Ecto neural progenitor cell (in vitro differentiated cells): ENCODE measurements at regions not wholly inside any gene's neighbourhood (a gene's known extent, or its start where the extent isn't known, plus 50 kb on each side); places are given as distances from the start of the nearest gene placed in this dataset.

ENCODE experiments used
- DNase-seq: peaks from one replicate; pipeline ENCODE4 v3.0.0-alpha.2; 2018; ENCODE audit warnings: low spot score

DNA sequence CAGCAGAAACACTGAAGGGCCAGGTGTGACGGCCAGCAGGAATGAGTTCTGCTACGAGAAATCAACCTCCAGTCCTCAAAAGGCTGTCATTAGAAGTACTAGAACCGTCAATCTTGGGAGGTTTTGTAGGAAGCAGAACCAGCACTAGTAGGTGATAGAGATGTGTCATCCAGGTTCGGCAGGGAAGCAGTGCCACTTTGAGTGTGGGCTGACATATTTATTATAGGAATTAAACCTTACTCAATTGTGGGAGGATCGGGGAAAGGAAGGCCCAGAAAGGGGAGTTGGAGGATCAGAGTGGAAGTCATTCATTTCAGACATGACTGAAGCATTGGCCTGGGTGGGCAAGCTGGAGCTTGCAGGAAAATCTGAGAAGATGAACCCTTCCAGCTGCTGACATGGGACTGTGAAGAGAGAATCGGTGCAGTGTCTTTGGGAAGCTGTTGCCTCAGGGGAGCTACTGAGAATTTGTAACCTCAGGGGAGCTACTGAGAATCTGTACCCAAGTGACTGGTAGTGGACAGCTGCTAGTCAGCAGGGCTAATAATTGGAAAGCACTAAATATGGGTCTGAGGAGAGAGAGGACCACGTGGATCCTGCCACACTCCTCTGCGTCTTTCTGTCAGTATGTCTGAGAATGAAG lies 177.4 kb downstream of the SPRY1 start:
- DNase-seq = no peak

GRCh38 chr4:123575291-123575690 lies 178.7 kb downstream of the SPRY1 start:
- no peak for DNase-seq

GRCh38 chr4:123577225-123577906 lies 180.8 kb downstream of the SPRY1 start:
- no peak for DNase-seq

GRCh38 chr4:123578276-123579029 lies 181.9 kb downstream of the SPRY1 start:
- no peak for DNase-seq

DNA sequence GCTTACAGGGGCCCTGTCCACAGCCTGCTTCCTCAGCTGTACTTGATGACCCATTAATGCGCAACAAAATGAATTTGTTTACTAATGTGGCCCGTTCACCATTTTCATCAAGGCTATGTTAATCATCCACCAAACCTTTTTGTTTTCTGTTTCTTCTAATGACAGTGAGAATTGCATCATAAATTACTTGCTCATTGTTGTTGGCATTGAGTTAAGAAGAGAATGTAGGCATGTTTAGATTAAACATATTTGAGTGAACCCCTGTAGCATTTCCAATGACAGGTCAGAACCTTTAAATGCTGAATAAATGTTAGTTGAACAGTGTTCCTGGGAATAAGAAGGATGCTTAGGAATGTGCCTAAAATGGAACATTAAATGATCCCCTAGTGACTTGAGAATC lies 183.4 kb downstream of the SPRY1 start:
- DNase-seq = no peak

DNA sequence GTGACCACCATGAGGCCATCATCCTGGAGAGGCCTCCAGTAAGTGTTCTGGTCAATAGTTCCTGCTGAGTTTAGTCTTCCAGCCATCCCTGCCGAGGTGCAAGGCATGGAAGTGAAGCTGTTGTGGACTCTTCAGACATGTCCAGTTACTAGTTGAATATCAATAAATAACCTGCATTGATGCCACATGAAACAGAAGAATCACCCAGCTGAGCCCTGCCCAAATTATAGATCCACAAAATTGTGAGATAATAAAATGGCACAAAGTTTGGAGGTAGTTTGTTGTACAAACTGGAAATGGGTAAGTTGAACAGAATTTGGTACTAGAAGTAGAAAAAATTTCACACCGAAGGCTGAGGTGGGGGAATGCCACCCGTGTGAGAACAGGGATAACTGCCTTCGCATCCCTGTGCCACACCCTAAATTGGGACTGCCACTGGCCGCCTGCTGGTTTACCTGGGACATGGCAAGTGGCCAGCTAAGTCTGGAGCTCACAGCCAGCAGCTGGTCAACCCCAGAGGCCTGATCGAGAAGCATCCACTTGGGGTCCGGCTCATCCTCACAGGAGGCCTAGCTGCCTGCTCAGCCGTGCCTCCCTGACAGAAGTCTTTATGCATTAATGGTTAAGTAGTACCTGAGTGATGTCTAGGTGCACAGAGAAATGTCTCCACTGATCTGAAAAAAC lies 184.5 kb downstream of the SPRY1 start:
- DNase-seq = no peak

DNA sequence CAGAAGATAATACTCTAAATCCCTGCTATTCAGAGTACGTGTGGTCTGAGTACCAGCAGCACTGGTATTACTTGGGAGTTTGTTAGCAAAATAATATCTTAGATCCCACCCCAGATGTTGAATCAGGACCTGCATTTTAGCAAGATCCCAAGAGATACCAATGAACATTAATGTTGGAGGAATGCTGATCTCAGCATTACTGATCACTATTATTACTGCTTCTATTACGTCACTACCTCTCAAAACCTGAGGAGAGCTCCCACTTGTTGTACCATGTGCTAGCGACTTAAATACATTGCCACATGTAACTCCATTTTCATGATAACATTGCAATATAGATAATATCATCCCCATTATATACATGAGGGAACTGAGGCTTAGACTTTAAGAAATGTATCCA lies 185.2 kb downstream of the SPRY1 start:
- DNase-seq = no peak

DNA sequence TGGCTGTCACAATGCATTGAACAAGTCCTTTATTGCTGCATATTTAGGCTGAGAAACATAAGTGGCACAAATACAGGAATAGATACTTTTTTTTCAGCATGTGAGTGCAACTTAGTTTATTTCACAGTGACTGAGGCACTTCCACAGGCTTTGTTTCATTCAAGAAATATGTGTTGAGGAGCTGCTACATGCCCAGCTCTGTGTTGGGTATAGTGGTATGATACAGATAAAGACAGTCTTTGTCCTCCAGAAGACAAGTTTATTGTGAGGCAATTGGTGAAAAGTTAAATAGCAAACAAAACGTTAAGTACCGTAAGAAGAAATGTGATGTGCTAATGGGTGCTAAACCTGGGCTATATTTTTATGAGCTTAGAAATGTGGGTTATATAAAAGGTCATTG lies 186.4 kb downstream of the SPRY1 start:
- DNase-seq = no peak

DNA sequence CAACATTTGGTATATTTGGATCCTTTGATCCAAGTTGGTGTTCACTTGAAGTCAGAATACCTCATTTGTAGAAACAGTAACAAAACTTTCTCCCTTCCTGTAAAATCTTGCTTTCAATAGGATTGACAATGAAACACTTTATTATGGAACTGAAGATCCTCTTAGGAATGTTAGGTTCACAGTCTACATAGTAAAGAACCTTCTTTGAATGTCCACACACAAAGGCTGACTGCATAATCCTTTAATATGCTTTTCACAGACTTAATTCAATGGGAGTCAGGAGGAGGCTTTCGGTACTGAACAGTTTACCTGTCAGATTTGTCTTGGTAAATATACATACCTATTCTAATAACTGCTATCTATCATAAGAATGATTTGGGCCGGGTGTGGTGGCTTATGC lies 188.5 kb downstream of the SPRY1 start:
- no peak for DNase-seq

- DNase-seq = no peak
Observed at GRCh38 chr4:123587983-123588494, 191.4 kb downstream of the SPRY1 start.

- no peak for DNase-seq
Observed at GRCh38 chr4:123588631-123589241, 192.1 kb downstream of the SPRY1 start.

GRCh38 chr4:123589301-123589700 lies 192.7 kb downstream of the SPRY1 start:
- DNase-seq = no peak

GRCh38 chr4:123591875-123592274 lies 195.3 kb downstream of the SPRY1 start:
- DNase-seq = no peak

GRCh38 chr4:123593655-123594054 lies 197.1 kb downstream of the SPRY1 start:
- DNase-seq = no peak

- DNase-seq = no peak
Observed at GRCh38 chr4:123596805-123597204, 200.2 kb downstream of the SPRY1 start.

- DNase-seq = no peak
Observed at GRCh38 chr4:123597586-123597985, 201.0 kb downstream of the SPRY1 start.

GRCh38 chr4:123598331-123598730 lies 201.7 kb downstream of the SPRY1 start:
- no peak for DNase-seq

- no peak for DNase-seq
Observed at GRCh38 chr4:123599061-123599919, 202.7 kb downstream of the SPRY1 start.

DNA sequence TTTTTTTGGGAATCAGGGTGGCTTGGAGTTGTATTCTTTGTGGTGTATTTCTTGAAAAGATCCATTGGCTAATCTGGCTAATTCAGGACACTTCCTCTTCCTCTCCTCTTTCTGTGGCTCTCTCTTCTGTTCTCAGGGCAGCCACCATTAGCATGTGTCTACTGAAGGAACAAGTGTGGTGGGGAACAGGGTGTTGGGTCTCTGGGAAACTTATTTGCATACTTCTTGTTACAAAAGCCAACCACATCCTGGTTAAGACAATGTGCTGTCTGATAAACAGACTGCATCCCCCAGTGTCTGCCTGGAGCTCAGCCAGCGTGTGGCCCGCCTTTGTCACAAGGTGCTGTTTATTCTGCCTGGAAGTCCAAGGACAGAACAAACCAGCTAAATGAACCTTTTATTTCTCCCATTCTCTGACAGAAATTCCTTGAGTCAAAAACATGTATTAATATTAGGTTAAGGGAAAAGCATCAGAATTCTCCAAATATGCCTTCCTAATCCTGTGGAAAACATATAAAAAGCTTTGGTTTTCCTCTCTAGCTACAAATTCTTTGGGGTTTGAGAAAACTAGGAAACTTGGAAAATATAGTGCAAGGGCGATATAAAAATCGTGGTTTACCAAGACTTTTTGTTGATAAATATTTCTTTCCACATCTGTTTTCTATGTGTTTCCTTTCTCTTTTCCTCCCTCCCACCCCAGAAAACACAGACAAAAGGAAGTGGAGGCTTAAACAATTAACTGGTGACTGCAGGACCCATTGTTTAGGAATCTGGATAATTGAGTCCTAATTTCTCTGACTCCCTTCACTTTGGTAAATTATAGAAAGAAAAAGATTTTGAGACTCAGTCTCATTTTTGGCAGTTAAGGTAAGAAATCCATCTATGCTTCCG lies 203.6 kb downstream of the SPRY1 start:
- no peak for DNase-seq
